HEK293 (cell line): ENCODE measurements at regions not wholly inside any gene's neighbourhood (a gene's known extent, or its start where the extent isn't known, plus 50 kb on each side); places are given as distances from the start of the nearest gene placed in this dataset.

Experiments used
- REPIN1 ChIP-seq: fragments of 450-650 bp; formaldehyde crosslinking; IDR thresholded peaks from 2 replicates; pipeline ENCODE4 v1.5.1; 2017; ENCODE audit warnings: missing biosample characterization, missing genetic modification characterization, low read depth
- YY1 ChIP-seq: fragments of 450-650 bp; formaldehyde crosslinking; IDR thresholded peaks from 2 replicates; pipeline ENCODE4 v1.5.1; 2018; ENCODE audit warnings: missing biosample characterization, missing genetic modification characterization
- YY2 ChIP-seq: fragments of 450-650 bp; formaldehyde crosslinking; IDR thresholded peaks from 2 replicates; pipeline ENCODE4 v1.5.1; 2016; ENCODE audit warnings: missing biosample characterization, missing genetic modification characterization
- ZNF146 ChIP-seq: fragments of 450-650 bp; formaldehyde crosslinking; IDR thresholded peaks from 2 replicates; pipeline ENCODE4 v1.5.1; 2016; ENCODE audit warnings: missing biosample characterization, missing genetic modification characterization
- ZNF155 ChIP-seq: fragments of 450-650 bp; formaldehyde crosslinking; IDR thresholded peaks from 2 replicates; pipeline ENCODE4 v1.5.1; 2016; ENCODE audit warnings: missing biosample characterization, missing genetic modification characterization
- ZNF23 ChIP-seq: fragments of 450-650 bp; formaldehyde crosslinking; IDR thresholded peaks from 2 replicates; pipeline ENCODE4 v1.5.1; 2016; ENCODE audit warnings: missing biosample characterization, missing genetic modification characterization, borderline replicate concordance
- ZNF394 ChIP-seq: fragments of 450-650 bp; formaldehyde crosslinking; IDR thresholded peaks from 2 replicates; pipeline ENCODE4 v1.5.1; 2016; ENCODE audit warnings: missing biosample characterization, missing genetic modification characterization, mild to moderate bottlenecking, moderate library complexity, borderline replicate concordance
- ZNF837 ChIP-seq: fragments of 450-650 bp; formaldehyde crosslinking; IDR thresholded peaks from 2 replicates; pipeline ENCODE4 v1.5.1; 2016; ENCODE audit warnings: missing biosample characterization, missing genetic modification characterization
- TF ChIP-seq, protein P1 (sequence below): fragments of 450-650 bp; formaldehyde crosslinking; IDR thresholded peaks from 2 replicates; pipeline ENCODE4 v1.5.1; 2016; ENCODE audit warnings: missing biosample characterization, missing genetic modification characterization
- TF ChIP-seq, protein P2 (sequence below): fragments of 450-650 bp; formaldehyde crosslinking; optimal IDR thresholded peaks from 2 replicates; pipeline ENCODE3; 2016; ENCODE audit warnings: missing biosample characterization, mild to moderate bottlenecking, missing genetic modification characterization

DNA sequence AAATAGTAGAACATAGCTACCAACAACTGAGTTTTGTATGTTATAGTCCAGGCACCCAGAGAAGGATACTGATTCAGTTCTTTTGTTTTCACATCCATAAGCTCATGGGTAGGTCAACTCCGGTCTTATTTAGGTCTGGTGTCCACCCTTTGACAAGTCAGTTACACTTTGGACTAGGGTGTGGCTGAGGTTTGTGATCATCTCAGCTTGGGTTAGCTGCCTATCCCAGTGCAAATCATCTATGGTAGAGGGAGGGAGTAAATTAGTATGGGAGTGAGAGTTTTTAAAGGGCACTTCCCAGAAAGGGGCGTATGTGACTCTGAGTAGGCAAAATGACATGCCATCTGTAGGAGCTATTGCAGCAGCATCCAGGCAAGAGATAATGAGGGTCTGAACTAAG, 66.1 kb downstream of the TANC2 start:
- TF ChIP-seq ZNF394 (tag by site-specific recombination) = no peak
- TF ChIP-seq ZNF146 (tag by site-specific recombination) = no peak
- TF ChIP-seq ZNF155 (tag by site-specific recombination) = no peak
- no peak for TF ChIP-seq YY2 (tag by site-specific recombination)
- TF ChIP-seq, protein P1, sequence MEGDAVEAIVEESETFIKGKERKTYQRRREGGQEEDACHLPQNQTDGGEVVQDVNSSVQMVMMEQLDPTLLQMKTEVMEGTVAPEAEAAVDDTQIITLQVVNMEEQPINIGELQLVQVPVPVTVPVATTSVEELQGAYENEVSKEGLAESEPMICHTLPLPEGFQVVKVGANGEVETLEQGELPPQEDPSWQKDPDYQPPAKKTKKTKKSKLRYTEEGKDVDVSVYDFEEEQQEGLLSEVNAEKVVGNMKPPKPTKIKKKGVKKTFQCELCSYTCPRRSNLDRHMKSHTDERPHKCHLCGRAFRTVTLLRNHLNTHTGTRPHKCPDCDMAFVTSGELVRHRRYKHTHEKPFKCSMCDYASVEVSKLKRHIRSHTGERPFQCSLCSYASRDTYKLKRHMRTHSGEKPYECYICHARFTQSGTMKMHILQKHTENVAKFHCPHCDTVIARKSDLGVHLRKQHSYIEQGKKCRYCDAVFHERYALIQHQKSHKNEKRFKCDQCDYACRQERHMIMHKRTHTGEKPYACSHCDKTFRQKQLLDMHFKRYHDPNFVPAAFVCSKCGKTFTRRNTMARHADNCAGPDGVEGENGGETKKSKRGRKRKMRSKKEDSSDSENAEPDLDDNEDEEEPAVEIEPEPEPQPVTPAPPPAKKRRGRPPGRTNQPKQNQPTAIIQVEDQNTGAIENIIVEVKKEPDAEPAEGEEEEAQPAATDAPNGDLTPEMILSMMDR = no peak
- TF ChIP-seq, protein P2, sequence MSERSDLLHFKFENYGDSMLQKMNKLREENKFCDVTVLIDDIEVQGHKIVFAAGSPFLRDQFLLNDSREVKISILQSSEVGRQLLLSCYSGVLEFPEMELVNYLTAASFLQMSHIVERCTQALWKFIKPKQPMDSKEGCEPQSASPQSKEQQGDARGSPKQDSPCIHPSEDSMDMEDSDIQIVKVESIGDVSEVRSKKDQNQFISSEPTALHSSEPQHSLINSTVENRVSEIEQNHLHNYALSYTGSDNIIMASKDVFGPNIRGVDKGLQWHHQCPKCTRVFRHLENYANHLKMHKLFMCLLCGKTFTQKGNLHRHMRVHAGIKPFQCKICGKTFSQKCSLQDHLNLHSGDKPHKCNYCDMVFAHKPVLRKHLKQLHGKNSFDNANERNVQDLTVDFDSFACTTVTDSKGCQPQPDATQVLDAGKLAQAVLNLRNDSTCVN (tag by site-specific recombination) = no peak
- TF ChIP-seq REPIN1 (tag by site-specific recombination) = no peak
- TF ChIP-seq YY1 (tag by site-specific recombination) = no peak
- no peak for TF ChIP-seq ZNF837
- TF ChIP-seq ZNF23 (tag by site-specific recombination) = no peak
